Stimulated activated naive B cell treated with anti-CD40 and anti-IgM and Interleukin-4, amounts not matched to agents 10 μg/mL and 1 μg/mL and 100 μg/mL, for 72 hours (primary cell): ENCODE measurements at regions not wholly inside any gene's neighbourhood (a gene's known extent, or its start where the extent isn't known, plus 50 kb on each side); places are given as distances from the start of the nearest gene placed in this dataset.

Experiments used
- ATAC-seq, 2 donors: fragments of 150-1000 bp; cut with Tn5 transposase; replicated peaks; 2 replicates each; pipeline ENCODE4 v1.10.0; 2021; ENCODE audit warnings: moderate library complexity in 1 of 2
- DNase-seq: peaks from one replicate; pipeline ENCODE4 v3.0.0; 2021
- H3K27ac Mint-ChIP-seq: one replicate; pipeline ENCODE4 v1.8.0; 2022; ENCODE audit warnings: mild to moderate bottlenecking, mixed read lengths
- H3K27me3 Mint-ChIP-seq, 2 donors: one replicate each; pipeline ENCODE4 v1.8.0; 2022; ENCODE audit warnings: mixed read lengths in 2 of 2
- H3K36me3 Mint-ChIP-seq, 2 donors: one replicate each; pipeline ENCODE4 v1.8.0; 2022; ENCODE audit warnings: mixed read lengths in 2 of 2, mild to moderate bottlenecking in 1 of 2
- H3K4me1 Mint-ChIP-seq, 2 donors: one replicate each; pipeline ENCODE4 v1.8.0; 2022; ENCODE audit warnings: mixed read lengths in 2 of 2, mild to moderate bottlenecking in 1 of 2
- H3K4me3 Mint-ChIP-seq, 2 donors: one replicate each; pipeline ENCODE4 v1.8.0; 2022; ENCODE audit warnings: mild to moderate bottlenecking in 2 of 2, mixed read lengths in 2 of 2, moderate library complexity in 1 of 2
- H3K9me3 Mint-ChIP-seq, 2 donors: one replicate each; pipeline ENCODE4 v1.8.0; 2022; ENCODE audit warnings: mixed read lengths in 2 of 2, mild to moderate bottlenecking in 1 of 2

- H3K4me3 Mint-ChIP-seq = no peak overlapping the region
- peaks cover 0 to 1% of the 10 kb centered on the region in 2 donors for H3K9me3 Mint-ChIP-seq
- DNase-seq (no peak), ATAC-seq (no peak)
- H3K4me1 Mint-ChIP-seq = peaks cover 0 to 3% of the 10 kb centered on the region in 2 donors
- H3K27ac Mint-ChIP-seq = no peak overlapping the region
- H3K36me3 Mint-ChIP-seq = no peaks in the 10 kb centered on the region
- no peaks in the 10 kb centered on the region for H3K27me3 Mint-ChIP-seq
These were observed 173.9 kb upstream of the PGRMC2 start for GRCh38 chr4:128461291-128462102.

GRCh38 chr4:128459547-128459946 lies 171.9 kb upstream of the PGRMC2 start:
- Mint-ChIP-seq H3K4me3 (no peak overlapping the region), H3K36me3 (no peaks in the 10 kb centered on the region), H3K4me1 (peaks cover 2 to 7% of the 10 kb centered on the region in 2 donors), H3K9me3 (peaks cover 0 to 1% of the 10 kb centered on the region in 2 donors), H3K27me3 (peaks cover 0 to 6% of the 10 kb centered on the region in 2 donors), H3K27ac (no peak overlapping the region)
- DNase-seq = no peak
- ATAC-seq = no peak

GRCh38 chr4:128458816-128459215 lies 171.2 kb upstream of the PGRMC2 start:
- no peak overlapping the region for H3K27ac Mint-ChIP-seq
- no peak for DNase-seq
- no peak overlapping the region for H3K4me3 Mint-ChIP-seq
- peaks cover 6 to 10% of the 10 kb centered on the region in 2 donors for H3K4me1 Mint-ChIP-seq
- H3K27me3 Mint-ChIP-seq = peaks cover 0 to 8% of the 10 kb centered on the region in 2 donors
- peaks cover 0 to 1% of the 10 kb centered on the region in 2 donors for H3K9me3 Mint-ChIP-seq
- no peaks in the 10 kb centered on the region for H3K36me3 Mint-ChIP-seq
- no peak for ATAC-seq

GRCh38 chr4:128457726-128458125 lies 170.1 kb upstream of the PGRMC2 start:
- Mint-ChIP-seq H3K36me3 (no peaks in the 10 kb centered on the region), H3K9me3 (no peaks in the 10 kb centered on the region), H3K27ac (no peak overlapping the region), H3K27me3 (peaks cover 0 to 8% of the 10 kb centered on the region in 2 donors), H3K4me3 (no peak overlapping the region), H3K4me1 (peaks cover 6 to 10% of the 10 kb centered on the region in 2 donors)
- DNase-seq (no peak), ATAC-seq (no peak)

- no peak overlapping the region for H3K27ac Mint-ChIP-seq
- no peak for ATAC-seq
- peaks cover 6 to 10% of the 10 kb centered on the region in 2 donors for H3K4me1 Mint-ChIP-seq
- H3K9me3 Mint-ChIP-seq = no peaks in the 10 kb centered on the region
- no peak overlapping the region for H3K4me3 Mint-ChIP-seq
- no peaks in the 10 kb centered on the region for H3K36me3 Mint-ChIP-seq
- H3K27me3 Mint-ChIP-seq = peaks cover 0 to 8% of the 10 kb centered on the region in 2 donors
- DNase-seq = no peak
These were observed 168.6 kb upstream of the PGRMC2 start for GRCh38 chr4:128456171-128456570.

GRCh38 chr4:128455480-128455879 lies 167.9 kb upstream of the PGRMC2 start:
- Mint-ChIP-seq H3K4me3 (no peak overlapping the region), H3K27me3 (peaks cover 0 to 8% of the 10 kb centered on the region in 2 donors), H3K4me1 (peaks cover 6 to 10% of the 10 kb centered on the region in 2 donors), H3K9me3 (no peaks in the 10 kb centered on the region), H3K27ac (no peak overlapping the region), H3K36me3 (no peaks in the 10 kb centered on the region)
- no peak for DNase-seq
- no peak for ATAC-seq

- ATAC-seq = peak in 1 of 2 donors; percentile 11
These were observed 167.3 kb upstream of the PGRMC2 start for GRCh38 chr4:128454881-128455280.

GRCh38 chr4:128454281-128454871 lies 166.8 kb upstream of the PGRMC2 start:
- Mint-ChIP-seq H3K27me3 (peaks cover 0 to 8% of the 10 kb centered on the region in 2 donors), H3K4me3 (peak overlapping the region; percentile 21 to 28), H3K9me3 (no peaks in the 10 kb centered on the region), H3K4me1 (peaks cover 6 to 10% of the 10 kb centered on the region in 2 donors), H3K27ac (no peak overlapping the region), H3K36me3 (no peaks in the 10 kb centered on the region)
- DNase-seq (peak; percentile 59), ATAC-seq (peak; percentile 97)

More at GRCh38 chr4:128454881-128455280, 167.3 kb upstream of the PGRMC2 start:
- no peak for DNase-seq
- H3K36me3 Mint-ChIP-seq = no peaks in the 10 kb centered on the region
- no peak overlapping the region for H3K27ac Mint-ChIP-seq
- no peaks in the 10 kb centered on the region for H3K9me3 Mint-ChIP-seq
- H3K4me1 Mint-ChIP-seq = peaks cover 6 to 10% of the 10 kb centered on the region in 2 donors
- no peak overlapping the region for H3K4me3 Mint-ChIP-seq
- peaks cover 0 to 8% of the 10 kb centered on the region in 2 donors for H3K27me3 Mint-ChIP-seq

GRCh38 chr4:128452415-128452814 lies 164.8 kb upstream of the PGRMC2 start:
- no peak for DNase-seq
- no peak overlapping the region for H3K27ac Mint-ChIP-seq

GRCh38 chr4:128451270-128451905 lies 163.8 kb upstream of the PGRMC2 start:
- ATAC-seq = no peak
- Mint-ChIP-seq H3K27me3 (peaks cover 5 to 8% of the 10 kb centered on the region in 2 donors), H3K4me1 (peaks cover 6 to 7% of the 10 kb centered on the region in 2 donors), H3K36me3 (peaks cover 1 to 4% of the 10 kb centered on the region in 2 donors), H3K9me3 (no peaks in the 10 kb centered on the region), H3K4me3 (no peak overlapping the region), H3K27ac (no peak overlapping the region)
- no peak for DNase-seq

More at GRCh38 chr4:128452415-128452814, 164.8 kb upstream of the PGRMC2 start:
- Mint-ChIP-seq H3K4me1 (peaks cover 6 to 10% of the 10 kb centered on the region in 2 donors), H3K27me3 (peaks cover under 1 to 8% of the 10 kb centered on the region in 2 donors), H3K36me3 (no peaks in the 10 kb centered on the region), H3K4me3 (no peak overlapping the region), H3K9me3 (no peaks in the 10 kb centered on the region)
- no peak for ATAC-seq

- H3K27ac Mint-ChIP-seq = no peak overlapping the region
- no peak overlapping the region for H3K4me3 Mint-ChIP-seq
- H3K9me3 Mint-ChIP-seq = peaks cover 0 to 3% of the 10 kb centered on the region in 2 donors
- H3K4me1 Mint-ChIP-seq = peaks cover 6 to 7% of the 10 kb centered on the region in 2 donors
- ATAC-seq (no peak), DNase-seq (no peak)
- peaks cover 5 to 8% of the 10 kb centered on the region in 2 donors for H3K27me3 Mint-ChIP-seq
- peaks cover 1 to 7% of the 10 kb centered on the region in 2 donors for H3K36me3 Mint-ChIP-seq
These were observed 162.9 kb upstream of the PGRMC2 start for GRCh38 chr4:128450326-128451120.

GRCh38 chr4:128449251-128449650 lies 161.6 kb upstream of the PGRMC2 start:
- H3K27ac Mint-ChIP-seq = no peak overlapping the region
- H3K4me1 Mint-ChIP-seq = peaks cover 0 to under 1% of the 10 kb centered on the region in 2 donors
- H3K4me3 Mint-ChIP-seq = no peak overlapping the region
- ATAC-seq = no peak
- H3K9me3 Mint-ChIP-seq = peaks cover 9 to 10% of the 10 kb centered on the region in 2 donors
- no peak for DNase-seq
- H3K27me3 Mint-ChIP-seq = peaks cover 0 to 5% of the 10 kb centered on the region in 2 donors
- peaks cover 2 to 17% of the 10 kb centered on the region in 2 donors for H3K36me3 Mint-ChIP-seq

- peaks cover 26% of the 10 kb centered on the region in 2 donors for H3K9me3 Mint-ChIP-seq
- no peak overlapping the region for H3K27ac Mint-ChIP-seq
- no peaks in the 10 kb centered on the region for H3K4me1 Mint-ChIP-seq
- peaks cover 7 to 49% of the 10 kb centered on the region in 2 donors for H3K36me3 Mint-ChIP-seq
- H3K27me3 Mint-ChIP-seq = peaks cover 0 to 9% of the 10 kb centered on the region in 2 donors
- no peak for ATAC-seq
- H3K4me3 Mint-ChIP-seq = no peak overlapping the region
- DNase-seq = no peak
These were observed 157.1 kb upstream of the PGRMC2 start for GRCh38 chr4:128444544-128445302.
